ENCODE measurements at regions not wholly inside any gene's neighbourhood (a gene's known extent, or its start where the extent isn't known, plus 50 kb on each side); places are given as distances from the start of the nearest gene placed in this dataset.

DNA sequence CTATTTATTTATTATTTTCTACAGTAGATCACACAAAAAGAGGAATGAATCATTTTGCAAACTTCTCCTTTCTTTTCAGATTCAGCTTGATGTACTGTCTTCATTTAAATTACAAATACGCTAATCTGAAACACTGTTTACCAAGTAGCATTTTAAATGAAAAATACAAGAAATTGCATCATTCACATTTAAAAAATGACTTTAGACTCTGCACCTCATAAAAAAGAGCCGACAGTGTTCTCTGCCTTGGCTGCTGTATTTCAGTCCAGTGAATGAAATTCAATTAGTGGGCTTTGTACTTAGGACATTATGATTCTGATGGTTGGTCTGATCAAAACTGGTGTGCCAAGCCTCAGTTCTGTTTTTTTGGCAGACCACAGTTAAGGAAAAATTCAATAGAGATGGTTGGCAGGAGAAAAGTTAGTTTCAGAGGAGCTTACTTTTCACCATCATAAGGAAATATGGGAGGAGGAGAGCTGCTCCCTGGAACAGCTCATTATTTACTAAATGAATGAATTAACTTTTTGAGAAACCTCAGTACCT, 222.4 kb upstream of the ESRRG start:
- Histone ChIP-seq H3K79me2 (ENCODE audit: low read length) (no peaks in the 10 kb centered on the region), H4K20me1 (ENCODE audit: insufficient read depth, low read length) (no peaks in the 10 kb centered on the region), H3K4me2 (ENCODE audit: low read length) (no peak overlapping the region), H3K9me3 (ENCODE audit: insufficient read depth, low read length) (no peaks in the 10 kb centered on the region), H3K27ac (ENCODE audit: low read length) (no peak overlapping the region), H3K36me3 (replicated peaks; ENCODE audit: low read depth, low read length) (no peaks in the 10 kb centered on the region), H3K9ac (ENCODE audit: low read length) (no peak overlapping the region), H3K4me3 (ENCODE audit: low read length) (no peak overlapping the region), H3K4me1 (ENCODE audit: low read length) (no peaks in the 10 kb centered on the region), H2AFZ (ENCODE audit: low read depth, low read length) (no peak overlapping the region), H3K27me3 (ENCODE audit: low read depth, low read length) (no peaks in the 10 kb centered on the region)
- no peak for TF ChIP-seq EZH2phosphoT487 (IDR thresholded peaks at IDR 0.05; ENCODE audit: low read depth)
- TF ChIP-seq, protein P1, sequence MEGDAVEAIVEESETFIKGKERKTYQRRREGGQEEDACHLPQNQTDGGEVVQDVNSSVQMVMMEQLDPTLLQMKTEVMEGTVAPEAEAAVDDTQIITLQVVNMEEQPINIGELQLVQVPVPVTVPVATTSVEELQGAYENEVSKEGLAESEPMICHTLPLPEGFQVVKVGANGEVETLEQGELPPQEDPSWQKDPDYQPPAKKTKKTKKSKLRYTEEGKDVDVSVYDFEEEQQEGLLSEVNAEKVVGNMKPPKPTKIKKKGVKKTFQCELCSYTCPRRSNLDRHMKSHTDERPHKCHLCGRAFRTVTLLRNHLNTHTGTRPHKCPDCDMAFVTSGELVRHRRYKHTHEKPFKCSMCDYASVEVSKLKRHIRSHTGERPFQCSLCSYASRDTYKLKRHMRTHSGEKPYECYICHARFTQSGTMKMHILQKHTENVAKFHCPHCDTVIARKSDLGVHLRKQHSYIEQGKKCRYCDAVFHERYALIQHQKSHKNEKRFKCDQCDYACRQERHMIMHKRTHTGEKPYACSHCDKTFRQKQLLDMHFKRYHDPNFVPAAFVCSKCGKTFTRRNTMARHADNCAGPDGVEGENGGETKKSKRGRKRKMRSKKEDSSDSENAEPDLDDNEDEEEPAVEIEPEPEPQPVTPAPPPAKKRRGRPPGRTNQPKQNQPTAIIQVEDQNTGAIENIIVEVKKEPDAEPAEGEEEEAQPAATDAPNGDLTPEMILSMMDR (IDR thresholded peaks at IDR 0.05; ENCODE audit: low read depth, low read length): no peak

DNA sequence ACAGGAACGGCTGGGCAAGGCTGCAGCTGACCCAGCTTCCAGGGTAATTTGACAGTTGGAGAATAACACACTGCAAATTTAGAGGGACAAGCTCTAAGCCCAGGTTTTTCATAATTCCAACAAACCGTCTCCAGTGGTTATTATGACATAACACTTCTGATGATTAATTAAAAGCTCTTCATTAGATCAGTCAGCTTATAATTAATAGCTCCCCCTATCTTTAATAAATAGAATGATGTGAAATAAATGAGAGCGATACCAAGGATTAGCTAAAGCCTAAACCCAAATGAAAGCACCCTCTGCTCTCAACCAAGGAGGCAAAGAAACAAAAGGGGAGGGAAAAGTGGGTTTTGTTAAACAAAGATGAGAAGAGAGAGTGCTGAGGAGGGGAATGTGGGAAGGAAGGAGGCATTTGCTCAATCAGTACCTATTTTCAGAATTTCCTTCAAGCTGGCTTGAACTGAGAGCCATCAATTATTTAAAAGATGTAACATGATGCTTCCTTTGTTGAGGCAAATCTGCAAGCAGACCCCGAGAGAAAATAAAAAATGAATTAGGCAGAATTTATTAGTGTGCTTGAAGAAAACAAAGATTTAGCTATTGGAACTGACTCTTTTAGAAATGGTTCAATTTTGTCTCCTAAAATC, 221.8 kb upstream of the ESRRG start:
- Histone ChIP-seq H4K20me1 (ENCODE audit: insufficient read depth, low read length) (no peaks in the 10 kb centered on the region), H3K4me1 (ENCODE audit: low read length) (no peaks in the 10 kb centered on the region), H2AFZ (ENCODE audit: low read depth, low read length) (no peak overlapping the region), H3K9ac (ENCODE audit: low read length) (no peak overlapping the region), H3K36me3 (replicated peaks; ENCODE audit: low read depth, low read length) (no peaks in the 10 kb centered on the region), H3K79me2 (ENCODE audit: low read length) (no peaks in the 10 kb centered on the region), H3K27ac (ENCODE audit: low read length) (no peak overlapping the region), H3K9me3 (ENCODE audit: insufficient read depth, low read length) (no peaks in the 10 kb centered on the region), H3K27me3 (ENCODE audit: low read depth, low read length) (no peaks in the 10 kb centered on the region), H3K4me3 (ENCODE audit: low read length) (no peak overlapping the region), H3K4me2 (ENCODE audit: low read length) (no peak overlapping the region)
- TF ChIP-seq, protein P1 (IDR thresholded peaks at IDR 0.05; ENCODE audit: low read depth, low read length): no peak
- TF ChIP-seq EZH2phosphoT487 (IDR thresholded peaks at IDR 0.05; ENCODE audit: low read depth): no peak

DNA sequence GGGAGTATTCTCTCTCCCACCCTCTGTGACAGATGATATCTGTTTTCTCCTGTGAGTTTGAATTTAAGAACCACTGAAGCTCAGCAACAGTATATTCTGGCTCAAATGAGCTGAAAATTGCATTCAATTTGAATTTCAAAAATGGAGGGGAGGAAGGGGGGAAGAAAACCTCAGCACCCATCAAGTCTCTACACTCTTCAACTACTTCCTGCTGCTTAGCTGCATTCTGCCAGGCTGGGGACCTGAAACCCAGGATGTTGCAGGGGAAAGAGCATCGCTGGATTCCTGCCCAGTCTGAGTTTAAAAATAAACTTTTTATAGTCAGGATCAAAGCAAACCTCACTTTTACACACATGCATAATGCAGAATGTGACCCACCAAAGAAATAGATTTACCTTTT, 214.3 kb upstream of the ESRRG start:
- Histone ChIP-seq H3K9me3 (ENCODE audit: insufficient read depth, low read length) (no peaks in the 10 kb centered on the region), H3K36me3 (replicated peaks; ENCODE audit: low read depth, low read length) (no peaks in the 10 kb centered on the region), H3K27me3 (ENCODE audit: low read depth, low read length) (no peaks in the 10 kb centered on the region), H2AFZ (ENCODE audit: low read depth, low read length) (no peak overlapping the region), H3K4me1 (ENCODE audit: low read length) (no peaks in the 10 kb centered on the region), H3K79me2 (ENCODE audit: low read length) (no peaks in the 10 kb centered on the region), H3K9ac (ENCODE audit: low read length) (no peak overlapping the region), H3K27ac (ENCODE audit: low read length) (no peak overlapping the region), H4K20me1 (ENCODE audit: insufficient read depth, low read length) (no peaks in the 10 kb centered on the region), H3K4me2 (ENCODE audit: low read length) (no peak overlapping the region), H3K4me3 (ENCODE audit: low read length) (no peak overlapping the region)
- TF ChIP-seq, protein P1 (IDR thresholded peaks at IDR 0.05; ENCODE audit: low read depth, low read length): no peak
- TF ChIP-seq EZH2phosphoT487 (IDR thresholded peaks at IDR 0.05; ENCODE audit: low read depth): no peak

DNA sequence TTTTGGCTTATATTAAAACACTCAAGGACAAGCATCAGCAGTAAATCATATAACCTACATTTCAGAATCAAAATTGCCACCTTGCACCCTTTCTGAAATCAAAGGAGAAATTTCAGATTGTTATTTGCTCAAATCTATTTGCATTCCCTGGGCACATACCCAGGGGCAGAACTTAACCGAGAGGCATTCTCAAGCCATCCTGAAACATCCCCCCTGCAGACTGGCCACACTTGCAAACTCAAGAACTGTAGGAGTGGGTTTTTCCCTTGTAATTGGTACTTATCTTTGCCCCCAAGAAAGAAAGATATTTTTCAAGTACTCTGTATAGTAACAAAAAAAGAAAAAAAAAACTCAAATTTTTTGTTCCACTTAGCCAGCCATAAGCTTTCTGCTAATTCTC, 213.6 kb upstream of the ESRRG start:
- no peaks in the 10 kb centered on the region for H4K20me1 ChIP-seq (ENCODE audit: insufficient read depth, low read length)

More for the DNA sequence above, 213.6 kb upstream of the ESRRG start:
- no peaks in the 10 kb centered on the region for H3K4me1 ChIP-seq (ENCODE audit: low read length)
- H3K79me2 ChIP-seq (ENCODE audit: low read length): no peaks in the 10 kb centered on the region
- H3K4me3 ChIP-seq (ENCODE audit: low read length): no peak overlapping the region
- H3K9ac ChIP-seq (ENCODE audit: low read length): no peak overlapping the region
- TF ChIP-seq, protein P1 (IDR thresholded peaks at IDR 0.05; ENCODE audit: low read depth, low read length): no peak
- TF ChIP-seq EZH2phosphoT487 (IDR thresholded peaks at IDR 0.05; ENCODE audit: low read depth): no peak
- no peak overlapping the region for H3K4me2 ChIP-seq (ENCODE audit: low read length)
- H3K27ac ChIP-seq (ENCODE audit: low read length): no peak overlapping the region
- H3K36me3 ChIP-seq (replicated peaks; ENCODE audit: low read depth, low read length): no peaks in the 10 kb centered on the region
- H3K27me3 ChIP-seq (ENCODE audit: low read depth, low read length): no peaks in the 10 kb centered on the region
- no peaks in the 10 kb centered on the region for H3K9me3 ChIP-seq (ENCODE audit: insufficient read depth, low read length)
- H2AFZ ChIP-seq (ENCODE audit: low read depth, low read length): no peak overlapping the region

Measured in OCI-LY3 (cell line).